ENCODE measurements at regions not wholly inside any gene's neighbourhood (a gene's known extent, or its start where the extent isn't known, plus 50 kb on each side); places are given as distances from the start of the nearest gene placed in this dataset.

- no peak overlapping the region for H3K4me3 ChIP-seq (ENCODE audit: low read depth, low read length)
- TF ChIP-seq, protein P1, sequence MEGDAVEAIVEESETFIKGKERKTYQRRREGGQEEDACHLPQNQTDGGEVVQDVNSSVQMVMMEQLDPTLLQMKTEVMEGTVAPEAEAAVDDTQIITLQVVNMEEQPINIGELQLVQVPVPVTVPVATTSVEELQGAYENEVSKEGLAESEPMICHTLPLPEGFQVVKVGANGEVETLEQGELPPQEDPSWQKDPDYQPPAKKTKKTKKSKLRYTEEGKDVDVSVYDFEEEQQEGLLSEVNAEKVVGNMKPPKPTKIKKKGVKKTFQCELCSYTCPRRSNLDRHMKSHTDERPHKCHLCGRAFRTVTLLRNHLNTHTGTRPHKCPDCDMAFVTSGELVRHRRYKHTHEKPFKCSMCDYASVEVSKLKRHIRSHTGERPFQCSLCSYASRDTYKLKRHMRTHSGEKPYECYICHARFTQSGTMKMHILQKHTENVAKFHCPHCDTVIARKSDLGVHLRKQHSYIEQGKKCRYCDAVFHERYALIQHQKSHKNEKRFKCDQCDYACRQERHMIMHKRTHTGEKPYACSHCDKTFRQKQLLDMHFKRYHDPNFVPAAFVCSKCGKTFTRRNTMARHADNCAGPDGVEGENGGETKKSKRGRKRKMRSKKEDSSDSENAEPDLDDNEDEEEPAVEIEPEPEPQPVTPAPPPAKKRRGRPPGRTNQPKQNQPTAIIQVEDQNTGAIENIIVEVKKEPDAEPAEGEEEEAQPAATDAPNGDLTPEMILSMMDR (IDR thresholded peaks at IDR 0.05; ENCODE audit: control insufficient read depth, extremely low read depth, insufficient read depth) = no peak
- DNase-seq (ENCODE audit: low read depth) = no peak
Observed at GRCh38 chr5:6181871-6182270, 196.5 kb downstream of the MED10 start.

GRCh38 chr5:6181147-6181729 is 197.1 kb downstream of the MED10 start:
- DNase-seq (ENCODE audit: low read depth) = no peak
- TF ChIP-seq, protein P1 (IDR thresholded peaks at IDR 0.05; ENCODE audit: control insufficient read depth, extremely low read depth, insufficient read depth) = no peak
- H3K4me3 ChIP-seq (ENCODE audit: low read depth, low read length) = no peak overlapping the region

- TF ChIP-seq, protein P1 (IDR thresholded peaks at IDR 0.05; ENCODE audit: control insufficient read depth, extremely low read depth, insufficient read depth) = no peak
- H3K4me3 ChIP-seq (ENCODE audit: low read depth, low read length) = no peak overlapping the region
- no peak for DNase-seq (ENCODE audit: low read depth)
Observed at GRCh38 chr5:6180231-6180872, 198.0 kb downstream of the MED10 start.

DNA sequence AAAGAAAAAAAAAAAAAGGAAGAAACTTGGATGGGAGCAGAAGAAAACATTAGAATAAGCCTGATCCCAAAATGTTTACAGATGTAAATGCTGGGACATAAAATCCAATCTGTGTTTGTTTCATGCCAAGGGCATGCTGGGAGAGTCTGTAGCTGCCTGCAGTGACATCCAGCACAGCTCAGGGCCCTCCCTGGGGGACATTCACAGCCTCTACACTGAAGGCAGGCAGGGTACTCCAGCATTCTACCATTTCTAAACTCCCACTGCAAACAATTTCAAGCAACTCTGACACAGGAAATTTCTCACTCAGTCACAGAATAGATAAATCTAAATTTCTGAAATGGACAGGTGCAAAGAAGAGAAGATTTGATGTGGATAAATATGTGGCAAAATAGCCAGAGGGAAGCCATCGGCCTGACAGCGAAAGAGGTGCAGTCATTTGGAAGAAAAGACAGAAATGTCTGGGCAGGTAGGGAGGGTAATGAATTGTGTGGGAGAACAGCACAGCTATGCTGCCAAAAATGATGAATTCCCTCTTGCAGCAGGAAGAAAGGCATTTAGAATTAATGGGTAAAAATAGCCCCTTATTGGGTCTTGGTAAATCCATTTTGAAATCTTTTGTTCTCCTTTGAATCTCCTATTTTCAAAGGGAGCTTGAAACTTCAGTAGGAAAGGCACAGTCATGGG is 199.4 kb downstream of the MED10 start:
- DNase-seq (ENCODE audit: low read depth) = no peak
- TF ChIP-seq, protein P1 (IDR thresholded peaks at IDR 0.05; ENCODE audit: control insufficient read depth, extremely low read depth, insufficient read depth) = no peak

GRCh38 chr5:6177926-6178325 is 200.4 kb downstream of the MED10 start:
- no peak overlapping the region for H3K4me3 ChIP-seq (ENCODE audit: low read depth, low read length)
- no peak for DNase-seq (ENCODE audit: low read depth)
- TF ChIP-seq, protein P1 (IDR thresholded peaks at IDR 0.05; ENCODE audit: control insufficient read depth, extremely low read depth, insufficient read depth) = no peak

More for the DNA sequence above, 199.4 kb downstream of the MED10 start:
- H3K4me3 ChIP-seq (ENCODE audit: low read depth, low read length) = no peak overlapping the region

GRCh38 chr5:6176102-6176693 is 202.1 kb downstream of the MED10 start:
- no peak for DNase-seq (ENCODE audit: low read depth)
- no peak overlapping the region for H3K4me3 ChIP-seq (ENCODE audit: low read depth, low read length)
- TF ChIP-seq, protein P1 (IDR thresholded peaks at IDR 0.05; ENCODE audit: control insufficient read depth, extremely low read depth, insufficient read depth) = no peak
